HG02938 (cell line): ENCODE measurements at regions not wholly inside any gene's neighbourhood (a gene's known extent, or its start where the extent isn't known, plus 50 kb on each side); places are given as distances from the start of the nearest gene placed in this dataset.

Experiments used
- ATAC-seq: cut with Tn5 transposase; IDR thresholded peaks from one replicate; pipeline ENCODE4 v1.9.1; 2021; ENCODE audit warnings: mild to moderate bottlenecking, moderate library complexity; ENCODE audit not compliant: unreplicated experiment

DNA sequence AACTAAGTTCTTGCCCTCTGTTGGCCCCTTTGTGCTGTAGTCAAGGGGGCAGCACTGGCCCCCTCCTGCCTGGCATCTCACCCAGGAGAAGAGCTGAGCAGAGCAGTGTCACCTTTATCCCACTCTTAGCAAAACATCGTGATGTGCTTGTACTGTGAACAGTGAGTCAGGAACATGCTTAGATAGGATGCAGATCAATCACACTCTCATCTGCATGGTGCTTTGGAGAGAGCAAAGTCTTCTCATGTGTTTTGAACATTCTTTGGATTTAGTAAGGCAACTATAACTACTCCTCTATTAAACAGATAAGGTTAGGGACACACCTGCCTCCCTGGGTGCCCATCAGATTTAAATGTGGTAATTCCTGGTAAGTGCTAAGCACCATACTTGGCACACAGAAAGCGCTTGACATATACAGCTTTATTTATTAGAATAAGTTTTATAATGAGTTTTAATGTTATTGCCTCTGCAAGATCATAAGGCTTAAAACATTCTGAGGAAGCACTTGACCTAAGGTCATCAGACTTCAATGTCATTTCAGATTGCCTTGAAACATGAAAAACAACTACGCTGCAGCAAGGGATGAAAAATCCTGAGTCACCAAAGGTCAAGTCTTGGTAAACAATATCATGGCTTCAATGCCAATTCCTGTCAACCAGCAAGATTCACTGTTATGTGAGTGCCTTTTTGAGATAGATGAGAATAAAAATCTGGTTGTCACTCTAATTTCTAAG, 82.4 kb upstream of the IRS2 start:
- ATAC-seq: no peak

DNA sequence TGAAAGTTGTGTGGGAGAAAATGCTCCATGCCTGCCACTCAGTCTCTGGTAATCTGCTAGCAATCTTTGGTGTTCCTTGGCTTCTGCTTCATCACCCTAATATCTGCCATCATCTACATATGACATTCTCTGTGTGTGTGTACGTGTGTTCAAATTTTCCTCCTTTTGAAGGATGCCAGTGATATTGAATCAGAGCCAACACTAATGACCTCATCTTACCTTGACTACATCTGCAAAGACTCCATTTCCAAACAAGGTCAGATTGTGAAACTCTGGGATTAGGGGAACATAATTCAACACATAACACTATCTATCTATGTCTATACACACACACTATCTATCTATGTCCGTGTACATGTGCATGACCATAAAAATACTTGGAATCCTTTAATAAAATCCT, 81.4 kb upstream of the IRS2 start:
- ATAC-seq: no peak

DNA sequence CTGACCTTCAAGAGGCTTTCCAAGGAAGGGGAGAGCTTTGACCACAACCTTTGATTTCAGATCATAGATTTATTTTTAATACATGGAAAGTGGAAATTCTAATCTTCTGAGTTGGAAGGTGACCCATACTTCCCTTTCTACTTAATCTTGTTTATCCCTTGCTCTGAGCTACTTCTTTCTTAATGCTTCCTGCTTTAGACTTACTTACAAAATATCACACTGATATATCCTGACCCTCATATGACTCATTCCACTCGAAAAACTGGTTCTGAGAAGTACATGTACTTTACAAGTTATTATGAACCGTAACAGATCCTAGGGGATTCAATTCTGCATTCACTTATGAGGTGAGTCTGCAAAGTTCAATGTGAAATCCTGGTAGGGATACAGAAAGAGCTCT, 76.2 kb upstream of the IRS2 start:
- no peak for ATAC-seq

DNA sequence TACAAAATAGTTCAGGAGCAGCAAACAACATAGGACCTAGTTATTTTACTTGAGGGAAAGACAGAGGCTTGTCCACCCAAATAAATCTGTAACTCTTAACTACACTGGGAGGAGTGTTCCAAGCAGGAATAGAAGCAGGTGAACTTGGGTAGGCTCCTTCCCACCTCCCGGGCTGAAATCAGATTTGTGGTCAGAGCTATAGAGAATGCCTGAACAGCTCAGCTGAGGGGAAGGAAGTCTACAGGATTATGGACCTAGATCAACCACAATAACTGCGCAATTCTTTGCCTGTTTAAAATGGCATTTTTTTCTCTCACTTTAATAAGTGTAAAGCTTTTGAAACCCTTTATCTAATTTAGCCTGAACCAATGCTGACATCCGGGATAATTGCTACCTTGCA, 73.5 kb upstream of the IRS2 start:
- ATAC-seq: no peak

DNA sequence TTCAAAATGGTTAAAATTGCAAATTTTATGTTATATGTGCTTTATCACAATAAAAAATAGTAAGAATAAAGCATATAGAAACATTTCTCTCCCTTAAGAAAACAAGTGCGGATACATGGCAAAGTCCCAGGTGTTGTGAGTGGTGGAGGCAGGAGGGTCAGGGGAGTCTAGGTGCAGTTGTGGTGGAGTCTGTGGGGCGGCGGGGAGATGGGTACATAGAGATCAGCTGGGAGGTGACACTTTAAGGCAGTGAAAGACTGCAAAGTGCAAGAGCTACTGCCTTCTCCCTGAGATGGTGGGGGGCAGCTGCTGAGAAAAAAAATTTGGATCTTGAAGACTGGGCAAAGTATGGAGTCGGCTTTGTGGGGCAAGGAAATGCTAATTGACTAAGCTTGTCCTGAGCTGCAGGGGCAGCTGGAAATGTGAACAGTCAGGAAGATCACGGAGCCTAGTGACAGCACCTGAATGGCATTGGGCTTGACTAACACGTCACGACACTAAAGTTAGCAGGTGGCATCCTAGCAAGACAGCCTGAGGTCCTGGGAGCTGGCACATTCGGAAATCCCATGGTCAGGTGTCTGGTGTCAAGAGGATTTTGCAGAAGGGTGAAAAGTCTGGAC, 72.9 kb upstream of the IRS2 start:
- ATAC-seq: no peak

DNA sequence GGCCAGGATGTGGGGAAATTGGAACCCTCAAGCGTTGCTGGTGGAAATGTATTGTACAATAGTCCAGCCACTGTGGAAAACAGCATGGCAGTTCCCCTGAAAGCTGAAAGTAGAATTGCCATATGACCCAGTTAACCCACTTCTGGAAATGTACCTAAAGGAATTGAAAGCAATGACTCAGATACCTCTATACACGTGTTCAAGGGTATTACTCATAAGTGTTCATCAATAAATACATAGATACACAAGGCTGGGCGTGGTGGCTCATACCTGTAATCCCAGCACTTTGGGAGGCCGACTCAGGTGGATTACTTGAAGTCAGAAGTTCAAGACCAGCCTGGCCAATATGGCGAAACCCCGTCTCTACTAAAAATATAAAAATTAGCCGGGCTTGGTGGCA, 71.9 kb upstream of the IRS2 start:
- ATAC-seq: no peak

DNA sequence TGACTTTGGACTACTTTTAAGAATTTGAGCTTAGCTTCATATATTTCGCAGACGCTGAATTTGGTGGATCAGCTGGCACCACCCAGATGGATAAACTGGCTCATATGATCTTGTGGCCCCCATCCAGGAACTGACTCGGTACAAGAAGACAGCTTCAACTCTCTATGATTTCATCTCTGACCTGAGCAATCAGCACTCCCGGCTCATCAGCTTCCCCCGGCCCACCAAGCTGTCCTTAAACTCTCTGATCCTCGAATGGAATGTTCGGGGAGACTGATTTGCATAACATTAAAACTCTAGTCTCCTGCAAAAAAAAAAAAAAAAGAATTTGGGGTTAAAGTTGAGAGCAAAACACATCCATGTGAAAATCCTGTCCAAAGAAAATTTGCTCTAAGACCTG, 71.4 kb upstream of the IRS2 start:
- ATAC-seq: no peak

DNA sequence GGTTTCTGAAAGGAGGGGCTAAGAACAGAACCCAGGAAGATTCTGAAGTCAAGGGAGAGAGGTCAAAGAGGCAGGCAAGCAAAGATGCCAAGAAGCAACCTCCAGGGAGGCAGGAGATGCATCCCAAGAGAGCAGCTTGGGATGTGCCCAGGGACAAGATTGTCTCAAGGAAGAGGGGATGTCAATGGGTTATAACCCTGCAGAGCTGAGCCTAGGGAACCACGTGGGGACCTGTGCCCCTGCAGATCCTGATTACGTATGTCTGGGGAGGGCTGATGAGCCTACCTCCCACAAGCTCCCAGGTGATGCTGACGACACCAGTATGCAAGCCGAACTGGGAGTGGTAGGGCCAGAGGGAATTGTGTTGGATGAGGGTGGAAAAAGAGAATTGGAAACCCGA, 70.9 kb upstream of the IRS2 start:
- no peak for ATAC-seq

DNA sequence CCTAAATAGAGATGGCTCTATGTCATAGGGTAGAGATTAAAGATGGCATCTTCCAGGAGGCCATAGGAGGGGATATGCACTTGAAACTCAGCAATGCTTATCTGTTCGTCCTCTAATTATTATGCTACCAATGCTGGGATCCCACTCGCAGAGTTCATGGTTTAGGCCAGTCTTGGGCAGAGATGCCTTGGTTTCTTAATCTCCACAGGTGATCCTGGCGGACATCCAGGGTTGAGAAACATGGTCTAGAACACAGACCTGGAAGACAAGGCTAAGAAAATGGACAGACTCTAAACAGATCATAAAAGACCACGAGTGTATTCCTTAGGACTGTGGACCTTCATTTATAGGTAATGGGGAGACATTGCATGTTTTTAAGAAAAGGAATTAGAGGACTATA, 70.0 kb upstream of the IRS2 start:
- no peak for ATAC-seq

DNA sequence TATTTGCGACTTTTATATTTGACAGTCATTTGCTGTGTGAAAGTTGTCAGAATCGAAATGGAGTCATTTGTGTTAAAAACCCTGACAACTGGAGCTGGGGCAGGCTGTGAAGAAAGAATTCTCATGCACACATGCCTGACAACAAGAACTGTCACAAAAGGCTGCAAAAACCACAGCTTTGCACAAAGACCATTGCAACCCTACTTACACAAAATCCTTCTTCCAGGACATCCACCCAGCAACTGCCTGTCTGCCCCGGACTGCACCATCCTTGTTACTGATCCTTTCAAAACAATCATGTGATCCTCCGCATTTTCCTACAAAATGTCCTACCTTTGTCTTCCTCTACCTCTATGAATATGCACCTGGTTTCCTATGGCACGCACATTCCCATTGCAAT, 66.8 kb upstream of the IRS2 start:
- ATAC-seq: no peak

DNA sequence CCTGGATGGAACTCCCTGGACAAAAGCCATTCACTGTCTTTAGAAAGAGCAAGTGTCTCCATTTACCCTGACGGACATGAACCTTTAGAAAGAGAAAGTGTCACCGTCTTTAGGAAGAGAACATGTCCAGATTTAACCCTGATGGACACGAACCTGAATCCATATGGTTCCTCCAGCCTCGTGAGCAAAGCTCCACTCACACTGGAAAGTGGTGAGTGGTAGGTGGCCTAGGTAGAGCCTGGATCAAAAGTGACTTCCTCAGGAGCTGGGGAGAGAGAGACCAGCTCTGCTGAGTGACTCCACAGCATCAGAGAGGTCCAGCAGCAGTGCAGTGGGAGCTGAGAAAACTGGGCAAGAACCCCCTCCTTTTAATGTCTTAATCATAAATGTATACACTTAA, 59.8 kb upstream of the IRS2 start:
- no peak for ATAC-seq

DNA sequence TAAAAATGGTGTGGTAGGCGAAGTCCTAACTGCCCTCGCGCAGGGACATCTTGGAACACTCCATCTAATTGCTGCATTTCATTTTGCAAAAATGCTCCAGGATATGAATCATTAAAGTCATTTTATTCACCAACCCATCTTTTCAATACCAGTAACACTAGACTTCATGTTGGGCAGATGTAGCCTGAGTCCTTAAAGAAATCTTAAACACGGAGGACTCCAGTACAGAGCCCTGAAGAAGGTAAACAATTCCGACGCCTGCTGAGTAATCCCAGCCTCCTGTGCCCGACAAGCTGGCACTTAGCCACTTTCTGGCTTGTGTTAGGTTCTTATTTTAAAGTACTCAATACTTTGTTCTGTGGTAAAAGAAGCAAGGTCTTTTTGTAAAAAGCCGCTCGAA, 58.0 kb upstream of the IRS2 start:
- no peak for ATAC-seq

DNA sequence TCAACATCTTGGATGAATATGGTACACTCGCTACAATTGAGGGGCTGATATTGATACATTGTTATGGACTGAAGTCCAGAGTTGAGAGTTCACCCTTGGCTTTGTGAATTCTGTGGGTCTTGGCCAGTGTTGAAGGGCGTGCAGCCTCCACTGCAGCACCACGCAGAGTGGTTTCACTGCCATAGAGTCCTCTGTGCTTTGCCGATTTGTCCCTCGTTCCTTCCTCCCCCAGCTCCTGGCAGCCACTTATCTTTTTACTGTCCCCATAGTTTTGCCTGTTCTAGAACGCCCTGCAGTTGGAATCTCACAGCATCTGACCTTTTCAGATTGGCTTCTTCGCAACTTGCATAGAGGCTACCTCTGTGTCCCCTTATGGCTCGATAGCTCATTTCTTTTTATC, 57.3 kb upstream of the IRS2 start:
- no peak for ATAC-seq

DNA sequence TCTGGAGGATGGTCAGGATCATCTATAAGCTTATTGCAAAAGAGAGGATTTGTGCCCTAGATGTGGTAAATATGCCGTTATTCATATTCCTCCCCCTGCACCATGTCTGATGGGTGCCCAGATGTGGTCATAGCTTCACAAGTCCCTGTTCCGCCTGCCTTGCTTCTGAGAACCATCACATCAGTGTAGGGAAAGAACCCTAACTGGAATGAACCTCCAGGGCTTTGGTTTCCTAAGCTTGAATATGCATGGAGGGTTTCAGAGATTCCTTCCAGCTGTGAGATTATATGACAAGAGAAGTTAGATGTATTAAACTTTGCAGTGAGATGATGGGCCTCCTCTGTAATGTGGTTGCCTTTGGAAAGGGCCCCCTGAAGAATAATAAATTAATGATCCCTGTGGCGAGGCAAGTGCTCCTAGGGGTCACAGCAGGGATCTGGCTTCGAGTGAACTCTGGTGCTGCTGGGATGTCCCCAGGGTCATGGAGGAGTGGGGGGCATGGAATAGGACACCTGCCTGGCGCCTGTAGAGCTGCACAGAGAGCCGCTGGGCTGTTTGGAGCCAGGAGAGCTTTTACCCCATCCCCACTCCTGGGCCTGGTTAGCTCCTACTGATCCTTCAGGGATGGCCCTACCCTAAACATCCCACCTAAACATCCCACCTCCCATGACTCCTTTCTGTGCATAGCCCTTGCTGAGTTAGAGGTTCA, 56.0 kb upstream of the IRS2 start:
- ATAC-seq: no peak

DNA sequence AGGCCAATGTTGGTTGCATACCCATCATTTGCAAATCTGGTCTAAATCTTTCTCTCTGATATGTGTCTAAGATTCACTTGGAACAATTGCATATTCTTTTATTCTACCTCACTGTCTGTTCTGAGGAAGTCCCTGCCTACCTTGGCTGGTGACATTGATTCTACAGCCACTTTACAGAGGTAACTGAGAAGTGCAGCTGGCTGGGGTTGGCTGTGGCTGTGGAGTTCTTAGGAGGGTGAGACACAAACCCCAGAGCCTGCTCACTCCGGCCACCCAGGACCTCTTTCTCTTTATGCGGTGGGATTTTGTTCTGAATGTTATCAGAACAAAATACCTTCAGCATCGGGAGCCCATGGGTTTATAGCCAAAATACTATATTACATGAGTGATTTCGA, 54.5 kb upstream of the IRS2 start:
- no peak for ATAC-seq

DNA sequence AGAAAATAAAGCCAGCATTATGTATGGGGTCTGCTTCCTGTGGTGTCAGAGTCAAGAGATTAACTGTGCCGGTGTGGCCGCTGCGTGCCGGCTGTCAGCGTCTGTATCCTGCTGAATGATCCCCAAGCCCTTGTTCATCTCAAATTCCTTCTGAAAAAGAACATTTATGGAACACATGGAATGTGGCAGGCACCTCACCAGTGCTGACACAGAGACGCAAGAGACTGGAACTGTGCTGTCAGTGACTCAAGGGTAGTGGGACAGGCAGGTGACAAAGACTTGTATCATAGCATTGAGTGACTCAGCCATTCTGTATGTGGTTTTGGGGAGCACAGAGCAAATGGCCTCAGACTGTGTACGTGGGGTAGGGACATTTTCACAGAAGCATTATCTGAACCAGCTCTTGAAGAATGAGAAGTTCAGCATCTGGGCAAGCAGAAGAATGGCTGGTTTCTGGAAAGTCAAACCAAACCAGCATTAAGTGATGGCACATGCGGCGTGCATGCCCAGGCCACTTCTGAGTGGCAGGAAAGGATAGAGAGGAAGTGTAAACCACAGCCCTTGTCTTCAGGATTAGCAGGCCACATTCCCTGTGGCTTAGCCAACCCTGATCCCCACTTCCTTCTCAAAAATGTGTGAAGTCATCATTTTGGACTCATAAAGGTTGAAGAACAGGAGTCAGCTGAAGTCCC, 54.0 kb upstream of the IRS2 start:
- no peak for ATAC-seq

DNA sequence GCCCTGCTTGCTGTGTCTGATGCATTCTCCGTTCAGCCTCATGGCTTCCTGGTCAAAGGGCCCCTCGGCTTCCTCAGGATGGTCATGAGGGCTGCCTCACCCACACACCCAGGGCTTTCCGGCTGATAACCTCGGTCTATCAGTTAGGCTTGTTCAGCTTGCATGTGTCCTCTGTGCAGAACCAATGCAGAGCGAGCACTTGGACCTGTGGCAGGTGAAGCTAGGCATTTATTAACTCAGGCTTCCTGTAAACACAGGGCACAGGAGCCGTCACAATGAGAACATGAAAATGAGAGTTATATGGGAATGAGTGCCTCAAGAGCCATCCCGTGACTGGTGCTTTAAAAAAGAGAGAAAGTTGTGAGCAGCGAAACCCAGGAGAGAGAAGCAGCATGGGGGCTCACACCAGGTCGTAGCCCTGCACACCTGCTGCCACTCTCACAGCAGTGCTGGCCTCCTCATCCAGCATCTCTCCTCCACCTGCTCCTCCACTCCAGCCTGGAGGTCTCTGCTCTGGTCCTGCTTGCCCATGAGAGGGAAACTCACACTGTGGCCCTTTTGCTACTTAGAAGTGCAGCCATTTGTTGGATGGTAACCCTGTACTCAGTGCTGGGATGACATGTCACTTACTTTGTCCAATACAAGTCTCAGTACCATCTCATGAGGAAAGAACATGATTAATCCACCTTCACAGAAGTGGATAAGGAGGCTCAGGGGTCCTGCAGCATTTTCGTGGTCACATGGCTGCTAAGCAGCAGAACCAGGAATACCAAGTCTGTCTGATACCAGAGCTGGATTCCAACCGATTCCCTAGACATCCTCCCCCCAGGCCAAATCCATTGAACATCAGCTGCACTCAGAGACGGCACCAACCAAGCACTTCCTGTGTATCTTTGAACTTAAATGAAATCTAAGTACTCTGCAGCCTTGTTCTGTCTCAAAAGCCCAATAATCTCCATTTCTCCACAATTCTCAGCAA, 50.5 kb upstream of the IRS2 start:
- peak; percentile 59 for ATAC-seq
